Keratinocyte (primary cell): ENCODE measurements at regions not wholly inside any gene's neighbourhood (a gene's known extent, or its start where the extent isn't known, plus 50 kb on each side); places are given as distances from the start of the nearest gene placed in this dataset.

Source experiments
- DNase-seq: peaks from one replicate; pipeline ENCODE4 v3.0.0-alpha.2; 2011; ENCODE audit warnings: low read depth, missing footprints, low spot score
- FAIRE-seq: peaks from 2 replicates; lab custom pipeline; 2011; peaks lifted over from hg19 to GRCh38; lab: Jason Lieb, UNC
- H2AFZ ChIP-seq: 2 replicates; pipeline ENCODE4 v1.6.0; 2012; ENCODE audit warnings: low read length, control low read depth, inconsistent platforms; ENCODE audit not compliant: control insufficient read depth
- H3K27ac ChIP-seq: 2 replicates; pipeline ENCODE4 v1.5.1; 2011; ENCODE audit warnings: low read length; ENCODE audit not compliant: control insufficient read depth, insufficient read depth
- H3K27me3 ChIP-seq: 3 replicates; pipeline ENCODE4 v1.6.0; 2011; ENCODE audit warnings: low read length; ENCODE audit not compliant: control insufficient read depth, insufficient read depth; ENCODE audit errors: extremely low read depth
- H3K36me3 ChIP-seq, 2 experiments: 2 replicates in 1 of 2; 3 replicates in 1 of 2; pipeline ENCODE4 v1.5.1; 2011; ENCODE audit warnings: low read length in 2 of 2, mild to moderate bottlenecking in 1 of 2; ENCODE audit not compliant: control insufficient read depth in 2 of 2, insufficient read depth in 2 of 2; ENCODE audit errors: extremely low read depth in 1 of 2
- H3K4me1 ChIP-seq: 3 replicates; pipeline ENCODE4 v1.5.1; 2011; ENCODE audit warnings: low read length; ENCODE audit not compliant: control insufficient read depth, insufficient read depth; ENCODE audit errors: extremely low read depth
- H3K4me2 ChIP-seq: 3 replicates; pipeline ENCODE4 v1.6.0; 2011; ENCODE audit warnings: low read depth, low read length; ENCODE audit not compliant: control insufficient read depth, insufficient read depth; ENCODE audit errors: extremely low read depth
- H3K4me3 ChIP-seq, 3 experiments: fragments of 200-600 bp in 1 of 3; sonication (generic) in 1 of 3; 2 replicates in 2 of 3; 3 replicates in 1 of 3; pipeline ENCODE4 v1.5.1; 2011 to 2016; ENCODE audit warnings: low read length in 3 of 3, mild to moderate bottlenecking in 3 of 3, control low read depth in 2 of 3, inconsistent platforms in 1 of 3, low read depth in 1 of 3, mixed read lengths in 1 of 3, mixed run types in 1 of 3, moderate library complexity in 1 of 3; ENCODE audit not compliant: control insufficient read depth in 2 of 3, insufficient read depth in 2 of 3; ENCODE audit errors: extremely low read depth in 1 of 3
- H3K79me2 ChIP-seq: 2 replicates; pipeline ENCODE4 v1.6.0; 2012; ENCODE audit warnings: low read length; ENCODE audit not compliant: control insufficient read depth, insufficient read depth
- H3K9ac ChIP-seq: 3 replicates; pipeline ENCODE4 v1.6.0; 2011; ENCODE audit warnings: low read length; ENCODE audit not compliant: control insufficient read depth, insufficient read depth; ENCODE audit errors: extremely low read depth
- H3K9me1 ChIP-seq: 3 replicates; pipeline ENCODE4 v1.6.0; 2011; ENCODE audit warnings: low read length; ENCODE audit not compliant: control insufficient read depth, insufficient read depth; ENCODE audit errors: extremely low read depth
- H3K9me3 ChIP-seq: 2 replicates; pipeline ENCODE4 v1.5.1; 2012; ENCODE audit warnings: low read depth, low read length; ENCODE audit not compliant: control insufficient read depth
- H4K20me1 ChIP-seq: 3 replicates; pipeline ENCODE4 v1.6.0; 2011; ENCODE audit warnings: low read length; ENCODE audit not compliant: control insufficient read depth, insufficient read depth; ENCODE audit errors: extremely low read depth
- CTCF ChIP-seq, 3 experiments: IDR thresholded peaks in 1 of 3; conservative IDR thresholded peaks in 1 of 3; optimal IDR thresholded peaks in 1 of 3; 2 replicates in 2 of 3; 3 replicates in 1 of 3; pipeline versions ENCODE3 to v1.5.1; 2011; ENCODE audit warnings: low read length in 3 of 3, mild to moderate bottlenecking in 3 of 3, moderate library complexity in 2 of 3, control low read depth in 1 of 3, inconsistent platforms in 1 of 3; ENCODE audit not compliant: insufficient read depth in 2 of 3; ENCODE audit errors: extremely low read depth in 1 of 3
- EZH2 ChIP-seq: IDR thresholded peaks from one replicate; pipeline ENCODE4 v1.6.1; 2012; ENCODE audit warnings: inconsistent platforms, mild to moderate bottlenecking, low read length, moderate library complexity
- dilution Hi-C: fragments of 300-500 bp; cut with MboI; formaldehyde crosslinking; loops from one replicate; pipeline ENCODE4 v1.7.0; 2020; ENCODE audit warnings: low sequenced_read_pairs; ENCODE audit not compliant: extremely low pct_ligation_motif_present

- no peaks in the 10 kb centered on the region for H3K79me2 ChIP-seq
- H3K9me3 ChIP-seq: no peaks in the 10 kb centered on the region
- no peak overlapping the region for H3K4me2 ChIP-seq
- DNase-seq (no peak), FAIRE-seq (no peak)
- H3K9ac ChIP-seq: no peak overlapping the region
- no peaks in the 10 kb centered on the region for H3K4me1 ChIP-seq
- H4K20me1 ChIP-seq: no peaks in the 10 kb centered on the region
- dilution Hi-C loops: no loop called here
- TF ChIP-seq EZH2 (no peak), CTCF (optimal IDR thresholded peaks at IDR 0.05 in 1 of 3, IDR thresholded peaks at IDR 0.05 in 1 of 3, conservative IDR thresholded peaks at IDR 0.05 in 1 of 3; ENCODE audit: extremely low read depth in 1 of 3, insufficient read depth in 2 of 3, low read length in 3 of 3) (no peak)
- no peaks in the 10 kb centered on the region for H3K9me1 ChIP-seq
- H3K27ac ChIP-seq: no peak overlapping the region
- peaks cover 8% of the 10 kb centered on the region for H3K27me3 ChIP-seq
- H3K4me3 ChIP-seq: no peak overlapping the region
- H3K36me3 ChIP-seq: no peaks in the 10 kb centered on the region
- H2AFZ ChIP-seq: no peak overlapping the region
Observed at GRCh38 chr20:60768216-60768615, 483.8 kb upstream of the CDH4 start.

GRCh38 chr20:60780388-60781025 is 471.6 kb upstream of the CDH4 start:
- Histone ChIP-seq H3K4me3 (no peak overlapping the region), H3K9me3 (no peaks in the 10 kb centered on the region)

More at GRCh38 chr20:60780388-60781025, 471.6 kb upstream of the CDH4 start:
- Histone ChIP-seq H3K9ac (no peak overlapping the region), H3K36me3 (no peaks in the 10 kb centered on the region), H3K27ac (no peak overlapping the region), H3K27me3 (no peaks in the 10 kb centered on the region), H3K4me2 (no peak overlapping the region), H4K20me1 (no peaks in the 10 kb centered on the region), H3K4me1 (no peaks in the 10 kb centered on the region), H2AFZ (no peak overlapping the region), H3K79me2 (no peaks in the 10 kb centered on the region), H3K9me1 (no peaks in the 10 kb centered on the region)
- no peak for DNase-seq
- FAIRE-seq: no peak
- dilution Hi-C loops: no loop called here
- TF ChIP-seq CTCF (optimal IDR thresholded peaks at IDR 0.05 in 1 of 3, IDR thresholded peaks at IDR 0.05 in 1 of 3, conservative IDR thresholded peaks at IDR 0.05 in 1 of 3; ENCODE audit: extremely low read depth in 1 of 3, insufficient read depth in 2 of 3, low read length in 3 of 3): no peak
- no peak for TF ChIP-seq EZH2
